Erythroblast (primary cell): ENCODE measurements at regions not wholly inside any gene's neighbourhood (a gene's known extent, or its start where the extent isn't known, plus 50 kb on each side); places are given as distances from the start of the nearest gene placed in this dataset.

Experiments used
- GATA1 ChIP-seq: IDR thresholded peaks from 2 replicates; pipeline ENCODE4 v1.6.1; 2011; ENCODE audit warnings: low read depth, mild to moderate bottlenecking, control low read depth, low read length, moderate library complexity
- POLR2A ChIP-seq: IDR thresholded peaks from 2 replicates; pipeline ENCODE4 v1.6.1; 2011; ENCODE audit warnings: mild to moderate bottlenecking, low read length

- TF ChIP-seq POLR2A, result no peak
- no peak for TF ChIP-seq GATA1
These were observed 659.4 kb downstream of the TBC1D22A start for GRCh38 chr22:47421846-47422245.
